ENCODE measurements at regions not wholly inside any gene's neighbourhood (a gene's known extent, or its start where the extent isn't known, plus 50 kb on each side); places are given as distances from the start of the nearest gene placed in this dataset.

- H3K4me2 ChIP-seq, result no peak overlapping the region
- no peak for DNase-seq (ENCODE audit: low spot score)
- H3K4me1 ChIP-seq (ENCODE audit: insufficient read depth), result no peaks in the 10 kb centered on the region
- no peak overlapping the region for H3K4me3 ChIP-seq
- H2AFZ ChIP-seq, result no peak overlapping the region
- H3K27ac ChIP-seq, result no peak overlapping the region
- H3K79me2 ChIP-seq, result no peaks in the 10 kb centered on the region
- no peaks in the 10 kb centered on the region for H3K36me3 ChIP-seq (replicated peaks; ENCODE audit: insufficient read depth, low read depth)
- no peaks in the 10 kb centered on the region for H3K27me3 ChIP-seq
- 89% methylated on average over 8 of the region's 8 CpGs for WGBS (ENCODE audit: low lambda C conversion rate, missing lambda C conversion rate)
- TF ChIP-seq EZH2 (IDR thresholded peaks at IDR 0.05; ENCODE audit: borderline replicate concordance) (no peak), EZH2phosphoT487 (IDR thresholded peaks at IDR 0.05; ENCODE audit: low read depth, severe bottlenecking, unreplicated experiment) (no peak)
- TF ChIP-seq, protein P1, sequence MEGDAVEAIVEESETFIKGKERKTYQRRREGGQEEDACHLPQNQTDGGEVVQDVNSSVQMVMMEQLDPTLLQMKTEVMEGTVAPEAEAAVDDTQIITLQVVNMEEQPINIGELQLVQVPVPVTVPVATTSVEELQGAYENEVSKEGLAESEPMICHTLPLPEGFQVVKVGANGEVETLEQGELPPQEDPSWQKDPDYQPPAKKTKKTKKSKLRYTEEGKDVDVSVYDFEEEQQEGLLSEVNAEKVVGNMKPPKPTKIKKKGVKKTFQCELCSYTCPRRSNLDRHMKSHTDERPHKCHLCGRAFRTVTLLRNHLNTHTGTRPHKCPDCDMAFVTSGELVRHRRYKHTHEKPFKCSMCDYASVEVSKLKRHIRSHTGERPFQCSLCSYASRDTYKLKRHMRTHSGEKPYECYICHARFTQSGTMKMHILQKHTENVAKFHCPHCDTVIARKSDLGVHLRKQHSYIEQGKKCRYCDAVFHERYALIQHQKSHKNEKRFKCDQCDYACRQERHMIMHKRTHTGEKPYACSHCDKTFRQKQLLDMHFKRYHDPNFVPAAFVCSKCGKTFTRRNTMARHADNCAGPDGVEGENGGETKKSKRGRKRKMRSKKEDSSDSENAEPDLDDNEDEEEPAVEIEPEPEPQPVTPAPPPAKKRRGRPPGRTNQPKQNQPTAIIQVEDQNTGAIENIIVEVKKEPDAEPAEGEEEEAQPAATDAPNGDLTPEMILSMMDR (IDR thresholded peaks at IDR 0.05; ENCODE audit: poor library complexity), result no peak
- H3K9me2 ChIP-seq (replicated peaks; ENCODE audit: insufficient read depth), result no peaks in the 10 kb centered on the region
- H4K20me1 ChIP-seq (ENCODE audit: insufficient read depth, poor library complexity, severe bottlenecking), result no peaks in the 10 kb centered on the region
- no peaks in the 10 kb centered on the region for H3K9me3 ChIP-seq (ENCODE audit: low read depth)
Measured at GRCh38 chr5:167481345-167481744, 810.1 kb upstream of the WWC1 start.

DNA sequence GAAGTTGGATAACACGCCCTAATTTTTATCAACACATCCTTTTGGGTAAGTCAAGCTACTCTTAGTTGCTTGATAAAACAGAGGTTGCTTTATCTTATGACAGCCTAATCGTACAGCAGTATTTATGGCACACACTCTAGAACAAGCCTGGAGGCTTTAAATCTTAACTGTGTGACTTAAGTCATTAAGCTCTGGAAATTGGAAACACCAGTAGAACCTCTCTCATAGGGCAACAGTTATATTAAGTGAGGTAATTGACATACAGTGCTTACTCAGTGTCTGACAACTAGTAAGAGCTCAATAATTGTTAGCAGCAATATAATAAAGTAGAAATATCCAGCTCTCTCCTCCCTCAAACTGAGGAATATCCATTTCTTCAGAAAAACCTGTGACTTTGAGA, 808.9 kb upstream of the WWC1 start:
- TF ChIP-seq, protein P1 (IDR thresholded peaks at IDR 0.05; ENCODE audit: poor library complexity), result no peak
- no peak for TF ChIP-seq EZH2 (IDR thresholded peaks at IDR 0.05; ENCODE audit: borderline replicate concordance)
- TF ChIP-seq EZH2phosphoT487 (IDR thresholded peaks at IDR 0.05; ENCODE audit: low read depth, severe bottlenecking, unreplicated experiment), result no peak
- no peak overlapping the region for H3K27ac ChIP-seq
- WGBS (ENCODE audit: low lambda C conversion rate, missing lambda C conversion rate), result 75% methylated on average over 2 of the region's 2 CpGs
- H3K9me2 ChIP-seq (replicated peaks; ENCODE audit: insufficient read depth), result no peaks in the 10 kb centered on the region
- no peak overlapping the region for H2AFZ ChIP-seq
- no peaks in the 10 kb centered on the region for H3K27me3 ChIP-seq
- H3K4me3 ChIP-seq, result no peak overlapping the region
- H4K20me1 ChIP-seq (ENCODE audit: insufficient read depth, poor library complexity, severe bottlenecking), result no peaks in the 10 kb centered on the region
- no peak overlapping the region for H3K4me2 ChIP-seq
- no peak for DNase-seq (ENCODE audit: low spot score)
- no peaks in the 10 kb centered on the region for H3K9me3 ChIP-seq (ENCODE audit: low read depth)
- H3K36me3 ChIP-seq (replicated peaks; ENCODE audit: insufficient read depth, low read depth), result no peaks in the 10 kb centered on the region
- H3K4me1 ChIP-seq (ENCODE audit: insufficient read depth), result no peaks in the 10 kb centered on the region
- H3K79me2 ChIP-seq, result no peaks in the 10 kb centered on the region

- TF ChIP-seq EZH2phosphoT487 (IDR thresholded peaks at IDR 0.05; ENCODE audit: low read depth, severe bottlenecking, unreplicated experiment), result no peak
- no peak for TF ChIP-seq EZH2 (IDR thresholded peaks at IDR 0.05; ENCODE audit: borderline replicate concordance)
- TF ChIP-seq, protein P1 (IDR thresholded peaks at IDR 0.05; ENCODE audit: poor library complexity), result no peak
- no peaks in the 10 kb centered on the region for H3K9me3 ChIP-seq (ENCODE audit: low read depth)
- H3K4me2 ChIP-seq, result no peak overlapping the region
- no peaks in the 10 kb centered on the region for H3K36me3 ChIP-seq (replicated peaks; ENCODE audit: insufficient read depth, low read depth)
- no peaks in the 10 kb centered on the region for H4K20me1 ChIP-seq (ENCODE audit: insufficient read depth, poor library complexity, severe bottlenecking)
- H2AFZ ChIP-seq, result peak overlapping the region; percentile 15
- H3K9me2 ChIP-seq (replicated peaks; ENCODE audit: insufficient read depth), result no peaks in the 10 kb centered on the region
- no peaks in the 10 kb centered on the region for H3K79me2 ChIP-seq
- H3K4me3 ChIP-seq, result no peak overlapping the region
- no peak for DNase-seq (ENCODE audit: low spot score)
- no peaks in the 10 kb centered on the region for H3K4me1 ChIP-seq (ENCODE audit: insufficient read depth)
- WGBS (ENCODE audit: low lambda C conversion rate, missing lambda C conversion rate), result 81% methylated on average over 8 of the region's 8 CpGs
- H3K27me3 ChIP-seq, result no peaks in the 10 kb centered on the region
- no peak overlapping the region for H3K27ac ChIP-seq
Measured at GRCh38 chr5:167485061-167485774, 806.2 kb upstream of the WWC1 start.

All from hepatocyte (in vitro differentiated cells).